Heart right ventricle (tissue), 16 donors: ENCODE measurements at regions not wholly inside any gene's neighbourhood (a gene's known extent, or its start where the extent isn't known, plus 50 kb on each side); places are given as distances from the start of the nearest gene placed in this dataset.

ENCODE experiments used
- ATAC-seq, 8 donors: fragments of 200-7000 bp; cut with Tn5 transposase; one replicate each; pipeline ENCODE4 v1.9.1; 2020; ENCODE audit warnings: mild to moderate bottlenecking in 8 of 8, moderate library complexity in 8 of 8, moderate number of reproducible peaks in 1 of 8
- DNase-seq, 2 donors: peaks; one replicate each; pipeline ENCODE4 v3.0.0-alpha.2; 2020
- H3K27ac ChIP-seq, 10 donors: fragments of 200-600 bp; sonication (generic) in 2 of 10; one replicate each; pipeline versions ENCODE4 v1.5.0 to v1.8.0; 2020 to 2022; ENCODE audit warnings: mild to moderate bottlenecking in 3 of 10
- H3K27me3 ChIP-seq, 7 donors: fragments of 200-600 bp; one replicate each; pipeline ENCODE4 v1.8.0; 2021 to 2022; ENCODE audit warnings: mild to moderate bottlenecking in 2 of 7
- H3K36me3 ChIP-seq, 9 donors: fragments of 200-600 bp; sonication (generic) in 1 of 9; one replicate each; pipeline versions ENCODE4 v1.5.0 to v1.8.0; 2020 to 2022; ENCODE audit warnings: mild to moderate bottlenecking in 2 of 9
- H3K4me1 ChIP-seq, 9 donors: fragments of 200-600 bp; sonication (generic) in 1 of 9; one replicate each; pipeline versions ENCODE4 v1.5.0 to v1.8.0; 2020 to 2022; ENCODE audit warnings: mild to moderate bottlenecking in 4 of 9
- H3K4me3 ChIP-seq, 10 donors: fragments of 200-600 bp; sonication (generic) in 2 of 10; one replicate each; pipeline versions ENCODE4 v1.5.0 to v1.8.0; 2020 to 2022; ENCODE audit warnings: mild to moderate bottlenecking in 7 of 10, moderate library complexity in 2 of 10
- H3K9me3 ChIP-seq, 11 donors: fragments of 200-600 bp in 10 of 11; sonication (generic) in 2 of 11; one replicate each; pipeline versions ENCODE4 v1.5.0 to v1.8.0; 2013 to 2022; ENCODE audit warnings: mild to moderate bottlenecking in 2 of 11, control low read depth in 1 of 11, moderate library complexity in 1 of 11
- CTCF ChIP-seq, 9 donors: fragments of 200-600 bp; sonication (generic) in 2 of 9; IDR thresholded peaks; one replicate each; pipeline versions ENCODE4 v1.5.0 to v1.8.0; 2021 to 2022; ENCODE audit warnings: antibody characterized with exemption in 9 of 9, mild to moderate bottlenecking in 5 of 9, moderate library complexity in 1 of 9
- WGBS, 2 donors: extraction: QIAGEN DNeasy Blood & Tissue Kit; methylation state at CpG; one replicate each; pipeline ENCODE4 v1.1.7; 2013; ENCODE audit warnings: inconsistent platforms in 1 of 2; 5-methylcytosine and 5-hydroxymethylcytosine counted together
- intact Hi-C, 10 donors: fragments of 100-400 bp; cut with DNase I; formaldehyde crosslinking; loops; one replicate each; pipeline versions ENCODE4 v1.11.1 to v1.14.2; 2022
- donor health status: Arrhythmogenic right ventricular cardiomyopathy.
- donor health status: ischemic (EF 13 %, LVEDD 7.1; RV severe dilation, severe dysfunction).
- donor health status: healthy with polysubstance abuse.
- donor health status: DM: no; HTN: yes; CAD: no.
- donor health status: DM: no; HTN: no; CAD: no.
- donor health status: ischemic (EF 25% LVEDD 6.9; RV normal size, moderate dysfunction).
- donor health status: ischemic (EF 25% LVEDD 5.7; RV mildly dilated, moderate dysfunction).
- donor health status: healthy.
- donor health status: DM: yes; HTN: yes; CAD: no.
- donor health status: Ischemic cardiomyopathy.
- donor health status: ischemic (EF 35%, LVEDD 5.7; RV mildly dilated, moderate dysfunction).
- donor health status: nonischemic (EF 11% LVEDD 7.7; RV severe dilation, severe dysfunction).
- donor health status: DM: yes; HTN: yes; CAD: no.
- donor health status: PGD.
- donor health status: ischemic (EF 29% LVEDD 5.4; RV normal size, mild dysfunction).
- donor health status: nonischemic (EF 23%, LVEDD 6.1; RV moderate dilation, normal function).

GRCh38 chr2:146852661-146853060 lies 992.2 kb upstream of the ACVR2A start:
- H3K27me3 ChIP-seq = no peaks in the 10 kb centered on the region
- H3K9me3 ChIP-seq = no peaks in the 10 kb centered on the region
- intact Hi-C loops = no loop called here
- WGBS, 2 donors = 59 to 76% methylated on average over 1 of the region's 1 CpG
- DNase-seq (no peak), ATAC-seq (no peak)
- H3K27ac ChIP-seq = no peak overlapping the region
- H3K4me1 ChIP-seq = no peaks in the 10 kb centered on the region
- no peak overlapping the region for H3K4me3 ChIP-seq
- TF ChIP-seq CTCF (IDR thresholded peaks at IDR 0.05) = no peak
- no peaks in the 10 kb centered on the region for H3K36me3 ChIP-seq

GRCh38 chr2:146850746-146851145 lies 994.1 kb upstream of the ACVR2A start:
- DNase-seq (no peak), ATAC-seq (no peak)
- H3K9me3 ChIP-seq = no peaks in the 10 kb centered on the region
- no peak for TF ChIP-seq CTCF (IDR thresholded peaks at IDR 0.05)
- H3K4me3 ChIP-seq = no peak overlapping the region
- H3K36me3 ChIP-seq = no peaks in the 10 kb centered on the region
- H3K27ac ChIP-seq = no peak overlapping the region
- 78 to 91% methylated on average over 3 of the region's 3 CpGs for WGBS, 2 donors
- no peaks in the 10 kb centered on the region for H3K4me1 ChIP-seq
- intact Hi-C loops = no loop called here
- H3K27me3 ChIP-seq = no peaks in the 10 kb centered on the region

- no peak for TF ChIP-seq CTCF (IDR thresholded peaks at IDR 0.05)
- Histone ChIP-seq H3K27me3 (no peaks in the 10 kb centered on the region), H3K4me1 (no peaks in the 10 kb centered on the region), H3K36me3 (no peaks in the 10 kb centered on the region), H3K9me3 (no peaks in the 10 kb centered on the region), H3K27ac (no peak overlapping the region), H3K4me3 (no peak overlapping the region)
- intact Hi-C loops = no loop called here
- ATAC-seq (no peak), DNase-seq (no peak)
Measured at GRCh38 chr2:146847846-146848245, 997.0 kb upstream of the ACVR2A start.

GRCh38 chr2:146844226-146844990 lies 1000.4 kb upstream of the ACVR2A start:
- intact Hi-C loops = no loop called here
- DNase-seq = no peak
- no peaks in the 10 kb centered on the region for H3K36me3 ChIP-seq
- WGBS, 2 donors = 77 to 78% methylated on average over 6 of the region's 6 CpGs
- no peak overlapping the region for H3K27ac ChIP-seq
- no peak for ATAC-seq
- H3K9me3 ChIP-seq = no peaks in the 10 kb centered on the region
- H3K4me1 ChIP-seq = no peaks in the 10 kb centered on the region
- TF ChIP-seq CTCF (IDR thresholded peaks at IDR 0.05) = no peak
- no peak overlapping the region for H3K4me3 ChIP-seq
- no peaks in the 10 kb centered on the region for H3K27me3 ChIP-seq
